ENCODE measurements at regions not wholly inside any gene's neighbourhood (a gene's known extent, or its start where the extent isn't known, plus 50 kb on each side); places are given as distances from the start of the nearest gene placed in this dataset.

GRCh38 chr5:135134691-135135381, 100.8 kb upstream of the PITX1 start:
- H3K4me1 Mint-ChIP-seq = peaks cover 0 to 5% (median 3%) of the 10 kb centered on the region in 4 donors
- POLR2A ChIA-PET = no interaction called here
- no peak for DNase-seq
- H3K9me3 Mint-ChIP-seq = no peaks in the 10 kb centered on the region
- ATAC-seq = no peak
- H3K27me3 Mint-ChIP-seq = peaks cover 4 to 26% (median 7%) of the 10 kb centered on the region in 5 donors
- H3K4me3 Mint-ChIP-seq = no peak overlapping the region
- H3K27ac Mint-ChIP-seq = no peak overlapping the region
- H3K36me3 Mint-ChIP-seq = no peaks in the 10 kb centered on the region

- POLR2A ChIA-PET = no interaction called here
- H3K4me3 Mint-ChIP-seq = no peak overlapping the region
- no peaks in the 10 kb centered on the region for H3K9me3 Mint-ChIP-seq
- ATAC-seq = no peak
- no peak for DNase-seq
- H3K36me3 Mint-ChIP-seq = no peaks in the 10 kb centered on the region
- peaks cover 0 to 8% (median 6%) of the 10 kb centered on the region in 4 donors for H3K4me1 Mint-ChIP-seq
- H3K27ac Mint-ChIP-seq = no peak overlapping the region
- peaks cover 0 to 19% (median 5%) of the 10 kb centered on the region in 5 donors for H3K27me3 Mint-ChIP-seq
Observed at GRCh38 chr5:135133698-135134515, 99.9 kb upstream of the PITX1 start.

GRCh38 chr5:135133181-135133580, 99.2 kb upstream of the PITX1 start:
- Mint-ChIP-seq H3K4me3 (no peak overlapping the region), H3K9me3 (no peaks in the 10 kb centered on the region), H3K36me3 (no peaks in the 10 kb centered on the region), H3K27me3 (peaks cover 0 to 19% (median 5%) of the 10 kb centered on the region in 5 donors), H3K27ac (no peak overlapping the region), H3K4me1 (peaks cover 0 to 8% (median 6%) of the 10 kb centered on the region in 4 donors)
- ATAC-seq (no peak), DNase-seq (no peak)
- POLR2A ChIA-PET = no interaction called here

- POLR2A ChIA-PET = no interaction called here
Observed at GRCh38 chr5:135131801-135132680, 98.0 kb upstream of the PITX1 start.

GRCh38 chr5:135130261-135131215, 96.5 kb upstream of the PITX1 start:
- Mint-ChIP-seq H3K4me3 (no peak overlapping the region), H3K9me3 (no peaks in the 10 kb centered on the region)
- ATAC-seq = no peak

More at GRCh38 chr5:135131801-135132680, 98.0 kb upstream of the PITX1 start:
- H3K27me3 Mint-ChIP-seq = peaks cover 0 to 19% (median 5%) of the 10 kb centered on the region in 5 donors
- H3K4me1 Mint-ChIP-seq = peaks cover 0 to 8% (median 6%) of the 10 kb centered on the region in 4 donors
- no peak for ATAC-seq
- no peaks in the 10 kb centered on the region for H3K36me3 Mint-ChIP-seq
- no peaks in the 10 kb centered on the region for H3K9me3 Mint-ChIP-seq
- no peak for DNase-seq
- no peak overlapping the region for H3K27ac Mint-ChIP-seq
- no peak overlapping the region for H3K4me3 Mint-ChIP-seq

GRCh38 chr5:135129307-135129706, 95.3 kb upstream of the PITX1 start:
- no peak for DNase-seq
- ATAC-seq = peak in 1 of 2 donors; percentile 35

More at GRCh38 chr5:135130261-135131215, 96.5 kb upstream of the PITX1 start:
- POLR2A ChIA-PET = no interaction called here
- DNase-seq = no peak
- H3K36me3 Mint-ChIP-seq = no peaks in the 10 kb centered on the region
- H3K27ac Mint-ChIP-seq = peak overlapping the region in 1 of 10 donors; percentile 29
- H3K4me1 Mint-ChIP-seq = peaks cover 0 to 8% (median 6%) of the 10 kb centered on the region in 4 donors
- H3K27me3 Mint-ChIP-seq = peaks cover 0 to 16% (median 4%) of the 10 kb centered on the region in 5 donors

GRCh38 chr5:135128361-135128760, 94.3 kb upstream of the PITX1 start:
- Mint-ChIP-seq H3K27ac (no peak overlapping the region), H3K27me3 (peaks cover 0 to 9% (median 3%) of the 10 kb centered on the region in 5 donors), H3K36me3 (no peaks in the 10 kb centered on the region), H3K4me3 (no peak overlapping the region), H3K9me3 (no peaks in the 10 kb centered on the region), H3K4me1 (peaks cover 0 to 8% (median 6%) of the 10 kb centered on the region in 4 donors)
- POLR2A ChIA-PET = no interaction called here
- DNase-seq (no peak), ATAC-seq (no peak)

More at GRCh38 chr5:135129307-135129706, 95.3 kb upstream of the PITX1 start:
- Mint-ChIP-seq H3K4me3 (peak overlapping the region in 2 of 10 donors; percentile 7 to 11), H3K27me3 (peaks cover 0 to 14% (median 3%) of the 10 kb centered on the region in 5 donors), H3K4me1 (peaks cover 0 to 8% (median 6%) of the 10 kb centered on the region in 4 donors), H3K27ac (peak overlapping the region in 3 of 10 donors; percentile 2 to 70 (median 35)), H3K36me3 (no peaks in the 10 kb centered on the region), H3K9me3 (no peaks in the 10 kb centered on the region)
- POLR2A ChIA-PET = no interaction called here

- H3K4me1 Mint-ChIP-seq = peaks cover 0 to 8% (median 6%) of the 10 kb centered on the region in 4 donors
- no peak for ATAC-seq
- peak overlapping the region in 1 of 10 donors; percentile 10 for H3K27ac Mint-ChIP-seq
- H3K36me3 Mint-ChIP-seq = no peaks in the 10 kb centered on the region
- POLR2A ChIA-PET = no interaction called here
- DNase-seq = no peak
- H3K9me3 Mint-ChIP-seq = no peaks in the 10 kb centered on the region
- H3K27me3 Mint-ChIP-seq = peaks cover 3 to 7% (median 6%) of the 10 kb centered on the region in 5 donors
- no peak overlapping the region for H3K4me3 Mint-ChIP-seq
Observed at GRCh38 chr5:135127439-135128240, 93.6 kb upstream of the PITX1 start.

- Mint-ChIP-seq H3K27me3 (peaks cover 3 to 9% (median 6%) of the 10 kb centered on the region in 5 donors), H3K4me1 (peaks cover 0 to 8% (median 6%) of the 10 kb centered on the region in 4 donors), H3K9me3 (no peaks in the 10 kb centered on the region), H3K36me3 (no peaks in the 10 kb centered on the region), H3K4me3 (no peak overlapping the region), H3K27ac (peak overlapping the region in 1 of 10 donors; percentile 10)
- no peak for ATAC-seq
- POLR2A ChIA-PET = no interaction called here
- no peak for DNase-seq
Observed at GRCh38 chr5:135126688-135127438, 92.8 kb upstream of the PITX1 start.

GRCh38 chr5:135124724-135125123, 90.7 kb upstream of the PITX1 start:
- ATAC-seq (no peak), DNase-seq (no peak)
- Mint-ChIP-seq H3K27me3 (peaks cover 2 to 12% (median 6%) of the 10 kb centered on the region in 5 donors), H3K4me1 (peaks cover 0 to 5% (median 2%) of the 10 kb centered on the region in 4 donors), H3K27ac (no peak overlapping the region), H3K9me3 (no peaks in the 10 kb centered on the region), H3K4me3 (no peak overlapping the region), H3K36me3 (no peaks in the 10 kb centered on the region)
- POLR2A ChIA-PET = no interaction called here

Data from naive thymus-derived CD8-positive, alpha-beta T cell (primary cell).